IMR-90 (cell line): ENCODE measurements at regions not wholly inside any gene's neighbourhood (a gene's known extent, or its start where the extent isn't known, plus 50 kb on each side); places are given as distances from the start of the nearest gene placed in this dataset.

Source experiments
- ATAC-seq: fragments of 200-7000 bp; cut with Tn5 transposase; 2 replicates; pipeline ENCODE4 v1.9.1; 2020; ENCODE audit warnings: low read depth, mild to moderate bottlenecking, moderate library complexity
- BruUV-seq: library from RNA; stranded (reverse); fragments of 400-500 nt; replicated peaks from 2 replicates; lab custom pipeline; 2021; lab: Mats Ljungman, UMichigan
- CTCF ChIA-PET: fragments of 300-600 bp; formaldehyde crosslinking; extraction: SDS; loops from one replicate; lab custom pipeline; 2021; ENCODE audit warnings: antibody characterized with exemption; lab: Yijun Ruan, JAX
- POLR2A ChIA-PET: fragments of 300-600 bp; sonication (Branson Sonifier 250); formaldehyde crosslinking; loops from one replicate; lab custom pipeline; 2022; ENCODE audit warnings: antibody characterized with exemption; ENCODE audit not compliant: unreplicated experiment; lab: Charles Lee
- DNase-seq: peaks from one replicate; pipeline ENCODE4 v3.0.0; 2013
- H2AFZ ChIP-seq: replicated peaks from 2 replicates; pipeline ENCODE3; 2013; ENCODE audit warnings: low read length, mild to moderate bottlenecking; ENCODE audit not compliant: poor library complexity
- H2AK5ac ChIP-seq: 2 replicates; pipeline ENCODE4 v1.6.1; 2013; ENCODE audit warnings: low read depth, low read length, inconsistent platforms
- H2AK9ac ChIP-seq: replicated peaks from 2 replicates; pipeline ENCODE3; 2013; ENCODE audit warnings: mild to moderate bottlenecking, low read depth, low read length, moderate library complexity; ENCODE audit not compliant: poor library complexity
- H2BK120ac ChIP-seq: 2 replicates; pipeline ENCODE4 v1.6.1; 2013; ENCODE audit warnings: low read depth, low read length, inconsistent platforms
- H2BK15ac ChIP-seq: 3 replicates; pipeline ENCODE4 v1.6.1; 2013; ENCODE audit warnings: low read depth, low read length, inconsistent platforms
- H2BK20ac ChIP-seq: 2 replicates; pipeline ENCODE4 v1.6.1; 2013; ENCODE audit warnings: low read depth, mild to moderate bottlenecking, inconsistent platforms, low read length, moderate library complexity
- H2BK5ac ChIP-seq: 2 replicates; pipeline ENCODE4 v1.6.1; 2013; ENCODE audit warnings: mild to moderate bottlenecking, low read depth, low read length, inconsistent platforms; ENCODE audit not compliant: poor library complexity, severe bottlenecking
- H3K14ac ChIP-seq: replicated peaks from 2 replicates; pipeline ENCODE4 v1.6.1; 2013; ENCODE audit warnings: low read depth, low read length, inconsistent platforms
- H3K18ac ChIP-seq: 2 replicates; pipeline ENCODE4 v1.6.1; 2013; ENCODE audit warnings: low read depth, low read length, control low read depth
- H3K23ac ChIP-seq: 2 replicates; pipeline ENCODE4 v1.6.1; 2013; ENCODE audit warnings: low read depth, low read length, inconsistent platforms
- H3K27ac ChIP-seq: 2 replicates; pipeline ENCODE4 v1.5.1; 2013; ENCODE audit warnings: mild to moderate bottlenecking, control low read depth, low read length; ENCODE audit not compliant: insufficient read depth
- H3K27me3 ChIP-seq: 2 replicates; pipeline ENCODE4 v1.6.1; 2013; ENCODE audit warnings: low read length; ENCODE audit not compliant: control insufficient read depth, insufficient read depth
- H3K36me3 ChIP-seq: 2 replicates; pipeline ENCODE4 v1.6.1; 2013; ENCODE audit warnings: low read length, mixed read lengths; ENCODE audit not compliant: control insufficient read depth, insufficient read depth
- H3K4ac ChIP-seq: 2 replicates; pipeline ENCODE4 v1.6.1; 2013; ENCODE audit warnings: low read depth, low read length, inconsistent platforms
- H3K4me1 ChIP-seq: 2 replicates; pipeline ENCODE4 v1.6.1; 2013; ENCODE audit warnings: low read length, mixed read lengths; ENCODE audit not compliant: control insufficient read depth, insufficient read depth
- H3K4me2 ChIP-seq: 2 replicates; pipeline ENCODE4 v1.6.1; 2013; ENCODE audit warnings: low read depth, mild to moderate bottlenecking, control low read depth, low read length, moderate library complexity
- H3K4me3 ChIP-seq: 2 replicates; pipeline ENCODE4 v1.5.1; 2013; ENCODE audit warnings: low read depth, mild to moderate bottlenecking, control low read depth, low read length, moderate library complexity; ENCODE audit not compliant: insufficient read depth
- H3K56ac ChIP-seq: 2 replicates; pipeline ENCODE4 v1.6.1; 2013; ENCODE audit warnings: low read length, inconsistent platforms; ENCODE audit not compliant: insufficient read depth; ENCODE audit errors: extremely low read depth
- H3K79me1 ChIP-seq, 2 experiments: 2 replicates each; pipeline ENCODE4 v1.6.1; 2013; ENCODE audit warnings: low read length in 2 of 2, inconsistent platforms in 1 of 2, low read depth in 1 of 2
- H3K9ac ChIP-seq: 2 replicates; pipeline ENCODE4 v1.6.1; 2013; ENCODE audit warnings: low read depth, low read length, control low read depth
- H3K9me1 ChIP-seq: 2 replicates; pipeline ENCODE4 v1.6.1; 2013; ENCODE audit warnings: low read length, inconsistent platforms; ENCODE audit not compliant: insufficient read depth
- H3K9me3 ChIP-seq: 2 replicates; pipeline ENCODE4 v1.6.1; 2013; ENCODE audit warnings: low read length; ENCODE audit not compliant: control insufficient read depth, insufficient read depth
- H4K20me1 ChIP-seq: 2 replicates; pipeline ENCODE4 v1.6.1; 2013; ENCODE audit warnings: low read length, inconsistent platforms; ENCODE audit not compliant: insufficient read depth
- H4K5ac ChIP-seq: 2 replicates; pipeline ENCODE4 v1.6.1; 2013; ENCODE audit warnings: mild to moderate bottlenecking, low read depth, low read length, control low read depth
- H4K8ac ChIP-seq, 2 experiments: 2 replicates each; pipeline ENCODE4 v1.6.1; 2013; ENCODE audit warnings: low read depth in 2 of 2, low read length in 2 of 2, control low read depth in 1 of 2, inconsistent platforms in 1 of 2
- H4K91ac ChIP-seq: 2 replicates; pipeline ENCODE4 v1.6.1; 2013; ENCODE audit warnings: low read depth, low read length, inconsistent platforms; ENCODE audit not compliant: insufficient read depth
- BHLHE40 ChIP-seq: fragments of 150-350 bp; IDR thresholded peaks from 2 replicates; pipeline ENCODE4 v1.6.1; 2016; ENCODE audit warnings: mild to moderate bottlenecking, low read depth, low read length
- CHD1 ChIP-seq: IDR thresholded peaks from 2 replicates; pipeline ENCODE4 v1.6.1; 2012; ENCODE audit warnings: low read depth, low read length, improper control_type of control experiment
- MAZ ChIP-seq: IDR thresholded peaks from 2 replicates; pipeline ENCODE4 v1.6.1; 2012; ENCODE audit warnings: low read depth, mild to moderate bottlenecking, low read length, improper control_type of control experiment, moderate library complexity, borderline replicate concordance
- MXI1 ChIP-seq: IDR thresholded peaks from 2 replicates; pipeline ENCODE4 v1.6.1; 2012; ENCODE audit warnings: low read depth, mild to moderate bottlenecking, low read length, moderate library complexity, borderline replicate concordance
- NFE2L2 ChIP-seq: fragments of 150-350 bp; IDR thresholded peaks from 2 replicates; pipeline ENCODE4 v1.6.1; 2016; ENCODE audit warnings: low read depth, mild to moderate bottlenecking, low read length
- POLR2A ChIP-seq: IDR thresholded peaks from 2 replicates; pipeline ENCODE4 v1.6.1; 2012; ENCODE audit warnings: mild to moderate bottlenecking, low read depth, low read length
- RFX5 ChIP-seq: IDR thresholded peaks from 2 replicates; pipeline ENCODE4 v1.8.0; 2012; ENCODE audit warnings: low read depth, mild to moderate bottlenecking, low read length, moderate library complexity
- SMC3 ChIP-seq: fragments of 150-350 bp; IDR thresholded peaks from 2 replicates; pipeline ENCODE4 v1.6.1; 2016; ENCODE audit warnings: low read depth, mild to moderate bottlenecking, antibody characterized with exemption, low read length, moderate library complexity
- USF2 ChIP-seq: fragments of 150-350 bp; IDR thresholded peaks from 2 replicates; pipeline ENCODE4 v1.6.1; 2017; ENCODE audit warnings: mild to moderate bottlenecking, antibody characterized with exemption, low read length, low read depth
- WGBS, 2 experiments: methylation state at CpG; one replicate each; pipeline versions ENCODE4 v1.1.5 to v1.1.7; 2013; ENCODE audit warnings: missing lambda C conversion rate in 2 of 2; ENCODE audit not compliant: insufficient read length in 1 of 2; ENCODE audit errors: extremely low coverage in 2 of 2; 5-methylcytosine and 5-hydroxymethylcytosine counted together
- dilution Hi-C: fragments of 300-500 bp; cut with HindIII; formaldehyde crosslinking; loops from one replicate; pipeline ENCODE4 v1.14.3; 2018; ENCODE audit warnings: low sequenced_read_pairs; ENCODE audit not compliant: unreplicated experiment
- in situ Hi-C: fragments of 300-500 bp; cut with MboI; formaldehyde crosslinking; loops from 3 replicates; pipeline ENCODE4 v1.14.3; 2019; ENCODE audit warnings: low sequenced_read_pairs, inconsistent platforms, mixed read lengths
- intact Hi-C: fragments of 100-400 bp; cut with micrococcal nuclease; formaldehyde crosslinking; loops from 2 replicates; pipeline ENCODE4 v1.10.0; 2022
- TF ChIP-seq, protein P1 (sequence below): fragments of 150-350 bp; IDR thresholded peaks from 2 replicates; pipeline ENCODE4 v1.6.1; 2016; ENCODE audit warnings: low read depth, mild to moderate bottlenecking, low read length, moderate library complexity, borderline replicate concordance
- TF ChIP-seq, protein P2 (sequence below): conservative IDR thresholded peaks from 2 replicates; pipeline ENCODE4 v1.5.1; 2012; ENCODE audit warnings: mild to moderate bottlenecking, low read depth, low read length, improper control_type of control experiment

DNA sequence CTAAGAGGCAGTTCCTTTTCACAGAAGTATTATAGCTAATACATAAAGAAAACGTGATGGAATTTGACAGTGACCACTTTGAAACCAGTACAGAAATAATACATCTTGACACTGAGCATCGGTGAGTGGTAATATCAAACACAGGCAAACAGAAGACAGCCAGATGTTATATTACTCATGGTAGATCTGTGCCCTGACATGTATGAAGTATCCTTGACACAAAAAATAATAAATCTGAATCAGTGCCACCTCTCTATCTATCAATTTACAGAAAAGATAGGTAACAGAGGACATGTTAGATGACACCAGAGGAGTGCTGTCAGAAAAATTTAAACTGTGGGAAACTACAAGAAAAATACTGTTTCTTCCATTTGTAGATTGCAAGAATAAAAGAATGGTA lies 217.4 kb upstream of the POT1 start:
- ATAC-seq (no peak), DNase-seq (no peak)
- Histone ChIP-seq H3K9ac (no peak overlapping the region), H3K4me3 (no peak overlapping the region), H4K8ac (no peak overlapping the region), H4K5ac (no peak overlapping the region), H3K27me3 (no peaks in the 10 kb centered on the region), H4K91ac (no peak overlapping the region), H3K4ac (no peak overlapping the region), H3K4me2 (no peak overlapping the region), H2AK9ac (no peak overlapping the region), H2BK5ac (no peak overlapping the region), H3K4me1 (no peaks in the 10 kb centered on the region), H3K9me3 (no peaks in the 10 kb centered on the region), H2BK20ac (no peak overlapping the region), H3K36me3 (no peaks in the 10 kb centered on the region), H3K14ac (no peak overlapping the region), H2AFZ (no peak overlapping the region), H3K27ac (no peak overlapping the region), H3K56ac (no peak overlapping the region), H2BK15ac (no peak overlapping the region), H2BK120ac (no peak overlapping the region), H3K79me1 (no peaks in the 10 kb centered on the region), H4K20me1 (no peaks in the 10 kb centered on the region), H3K9me1 (no peaks in the 10 kb centered on the region), H2AK5ac (no peak overlapping the region), H3K23ac (no peak overlapping the region), H3K18ac (no peak overlapping the region)
- ChIA-PET CTCF (no interaction called here), POLR2A (no interaction called here)
- no TSS peak for BruUV-seq
- TF ChIP-seq SMC3 (no peak), CHD1 (no peak), POLR2A (no peak), USF2 (no peak), NFE2L2 (no peak), MAZ (no peak), BHLHE40 (no peak), MXI1 (no peak), RFX5 (no peak)
- TF ChIP-seq, protein P1, sequence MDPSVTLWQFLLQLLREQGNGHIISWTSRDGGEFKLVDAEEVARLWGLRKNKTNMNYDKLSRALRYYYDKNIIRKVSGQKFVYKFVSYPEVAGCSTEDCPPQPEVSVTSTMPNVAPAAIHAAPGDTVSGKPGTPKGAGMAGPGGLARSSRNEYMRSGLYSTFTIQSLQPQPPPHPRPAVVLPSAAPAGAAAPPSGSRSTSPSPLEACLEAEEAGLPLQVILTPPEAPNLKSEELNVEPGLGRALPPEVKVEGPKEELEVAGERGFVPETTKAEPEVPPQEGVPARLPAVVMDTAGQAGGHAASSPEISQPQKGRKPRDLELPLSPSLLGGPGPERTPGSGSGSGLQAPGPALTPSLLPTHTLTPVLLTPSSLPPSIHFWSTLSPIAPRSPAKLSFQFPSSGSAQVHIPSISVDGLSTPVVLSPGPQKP, result no peak
- TF ChIP-seq, protein P2, sequence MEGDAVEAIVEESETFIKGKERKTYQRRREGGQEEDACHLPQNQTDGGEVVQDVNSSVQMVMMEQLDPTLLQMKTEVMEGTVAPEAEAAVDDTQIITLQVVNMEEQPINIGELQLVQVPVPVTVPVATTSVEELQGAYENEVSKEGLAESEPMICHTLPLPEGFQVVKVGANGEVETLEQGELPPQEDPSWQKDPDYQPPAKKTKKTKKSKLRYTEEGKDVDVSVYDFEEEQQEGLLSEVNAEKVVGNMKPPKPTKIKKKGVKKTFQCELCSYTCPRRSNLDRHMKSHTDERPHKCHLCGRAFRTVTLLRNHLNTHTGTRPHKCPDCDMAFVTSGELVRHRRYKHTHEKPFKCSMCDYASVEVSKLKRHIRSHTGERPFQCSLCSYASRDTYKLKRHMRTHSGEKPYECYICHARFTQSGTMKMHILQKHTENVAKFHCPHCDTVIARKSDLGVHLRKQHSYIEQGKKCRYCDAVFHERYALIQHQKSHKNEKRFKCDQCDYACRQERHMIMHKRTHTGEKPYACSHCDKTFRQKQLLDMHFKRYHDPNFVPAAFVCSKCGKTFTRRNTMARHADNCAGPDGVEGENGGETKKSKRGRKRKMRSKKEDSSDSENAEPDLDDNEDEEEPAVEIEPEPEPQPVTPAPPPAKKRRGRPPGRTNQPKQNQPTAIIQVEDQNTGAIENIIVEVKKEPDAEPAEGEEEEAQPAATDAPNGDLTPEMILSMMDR, result no peak
- dilution Hi-C loops, result no loop called here
- in situ Hi-C loops, result no loop called here
- no CpG with 5 or more reads among the region's 2 CpGs for WGBS, 2 experiments
- intact Hi-C loops, result no loop called here
